ENCODE measurements at regions not wholly inside any gene's neighbourhood (a gene's known extent, or its start where the extent isn't known, plus 50 kb on each side); places are given as distances from the start of the nearest gene placed in this dataset.
"Not testable (repeated sequence)": the region's sequence is repeated elsewhere in the genome, so short reads cannot be mapped to it uniquely, and the experiment has no call there.

DNA sequence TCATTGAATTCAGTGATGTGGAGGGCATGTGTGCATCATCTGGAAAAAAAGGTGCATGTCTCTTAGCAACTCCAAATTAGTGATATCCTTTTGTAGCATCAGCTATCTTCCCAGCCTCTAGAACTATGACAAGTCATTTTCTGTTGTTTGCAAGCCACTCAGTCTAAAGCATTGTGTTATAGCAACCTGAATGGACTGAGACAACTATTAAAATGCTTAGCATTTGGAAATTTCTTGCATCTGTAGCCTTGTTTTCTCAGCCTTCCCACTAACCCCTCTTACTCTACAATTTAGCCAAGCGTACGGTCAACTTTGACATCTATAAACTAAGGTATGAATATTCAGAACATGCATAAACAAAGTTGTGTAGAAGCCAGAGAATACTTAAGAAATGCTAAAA, 777.1 kb upstream of the CDH18 start:
- not testable (repeated sequence) for DNase-seq

GRCh38 chr5:20759459-20759858, 771.5 kb upstream of the CDH18 start:
- not testable (repeated sequence) for DNase-seq

DNA sequence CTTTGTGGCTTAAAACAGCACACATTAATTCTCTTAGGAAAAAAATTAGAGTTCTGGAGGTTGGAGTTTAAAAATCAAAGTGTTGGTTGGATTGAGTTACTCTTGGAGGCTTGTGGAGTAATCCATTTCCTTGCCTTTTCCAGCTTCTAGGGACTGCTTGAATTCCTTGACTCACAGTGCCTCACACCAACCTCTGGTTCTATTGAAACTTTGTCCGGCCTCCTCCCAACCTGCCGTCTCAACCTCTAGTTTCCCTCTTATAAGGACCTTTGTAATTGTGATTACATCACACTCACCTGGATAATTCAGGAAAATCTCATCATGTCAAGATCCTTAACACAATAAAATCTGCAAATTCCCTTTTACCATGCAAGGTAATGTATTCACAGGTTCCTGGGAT, 764.2 kb upstream of the CDH18 start:
- DNase-seq = not testable (repeated sequence)

GRCh38 chr5:20735715-20736114, 747.7 kb upstream of the CDH18 start:
- not testable (repeated sequence) for DNase-seq

DNA sequence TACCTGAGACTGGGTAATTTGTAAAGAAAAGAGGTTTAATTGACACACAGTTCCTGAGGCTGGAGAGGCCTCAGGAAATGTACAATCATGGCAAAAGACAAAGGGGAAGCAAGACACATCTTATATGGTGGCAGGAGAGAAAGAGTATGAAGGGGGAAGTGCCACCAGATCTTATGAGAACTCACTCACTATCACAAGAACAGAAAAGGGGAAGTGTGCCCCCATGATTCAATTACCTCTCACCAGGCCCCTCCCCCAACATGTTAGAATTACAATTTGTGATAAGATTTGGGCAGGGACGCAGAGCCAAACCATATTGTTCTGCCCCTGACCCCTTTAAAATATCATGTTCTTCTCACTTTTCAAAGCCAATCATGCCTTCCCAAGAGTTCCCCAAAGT, 744.2 kb upstream of the CDH18 start:
- not testable (repeated sequence) for DNase-seq

DNA sequence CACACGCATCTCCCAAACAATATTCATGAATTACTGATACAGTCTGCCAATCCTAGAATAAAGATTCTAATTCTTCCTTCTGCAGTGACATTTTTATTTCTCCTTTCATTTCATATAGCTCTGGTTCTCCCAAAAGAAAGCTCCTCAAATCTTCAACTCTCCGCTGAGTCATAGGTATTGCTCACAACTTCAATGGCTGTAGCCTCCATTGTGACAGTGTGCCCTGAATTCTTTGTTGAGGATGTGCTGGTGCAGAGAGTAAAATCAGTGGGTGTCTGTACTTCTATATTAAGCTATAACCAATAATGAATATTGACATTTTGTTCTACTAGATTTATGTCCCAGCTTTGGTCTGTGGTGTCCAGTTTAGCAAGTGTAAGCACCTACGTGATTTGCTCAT, 733.3 kb upstream of the CDH18 start:
- not testable (repeated sequence) for DNase-seq

- DNase-seq = not testable (repeated sequence)
Observed at GRCh38 chr5:20711520-20712155, 723.6 kb upstream of the CDH18 start.

- DNase-seq = not testable (repeated sequence)
Observed at GRCh38 chr5:20707634-20708033, 719.6 kb upstream of the CDH18 start.

- no peak for DNase-seq
Observed at GRCh38 chr5:20694121-20694520, 706.1 kb upstream of the CDH18 start.

- DNase-seq = no peak
Observed at GRCh38 chr5:20692913-20693312, 704.9 kb upstream of the CDH18 start.

DNA sequence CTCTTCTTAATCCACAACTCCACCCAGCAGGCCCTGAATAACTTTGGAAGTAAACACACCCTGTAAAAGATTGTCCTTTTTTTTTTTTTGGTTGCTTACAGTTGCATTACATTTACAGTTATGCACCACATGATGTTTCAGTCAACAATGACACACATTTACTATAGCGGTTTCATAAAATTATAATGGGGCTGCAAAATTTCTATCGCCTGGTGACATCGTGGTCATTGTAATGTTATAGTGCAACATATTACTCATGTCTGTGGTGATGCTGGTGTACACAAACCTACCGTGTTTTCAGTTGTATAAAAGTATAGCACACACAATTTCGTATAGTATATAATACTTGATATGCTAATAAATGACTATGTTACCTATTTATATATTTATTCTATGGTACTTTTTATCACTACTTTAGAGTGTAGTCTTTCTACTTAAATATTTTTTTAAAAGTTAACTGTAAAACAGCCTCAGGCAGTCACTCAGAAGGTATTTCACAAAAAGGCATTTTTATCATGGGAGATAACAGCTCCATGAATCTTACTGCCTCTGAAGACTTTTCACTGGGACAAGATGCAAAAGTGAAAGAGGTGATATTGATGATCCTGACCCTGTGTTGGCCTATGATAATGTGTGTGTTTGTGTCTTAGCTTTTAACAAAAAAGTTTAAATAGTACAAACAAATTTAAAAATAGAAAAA, 695.4 kb upstream of the CDH18 start:
- DNase-seq = no peak

DNA sequence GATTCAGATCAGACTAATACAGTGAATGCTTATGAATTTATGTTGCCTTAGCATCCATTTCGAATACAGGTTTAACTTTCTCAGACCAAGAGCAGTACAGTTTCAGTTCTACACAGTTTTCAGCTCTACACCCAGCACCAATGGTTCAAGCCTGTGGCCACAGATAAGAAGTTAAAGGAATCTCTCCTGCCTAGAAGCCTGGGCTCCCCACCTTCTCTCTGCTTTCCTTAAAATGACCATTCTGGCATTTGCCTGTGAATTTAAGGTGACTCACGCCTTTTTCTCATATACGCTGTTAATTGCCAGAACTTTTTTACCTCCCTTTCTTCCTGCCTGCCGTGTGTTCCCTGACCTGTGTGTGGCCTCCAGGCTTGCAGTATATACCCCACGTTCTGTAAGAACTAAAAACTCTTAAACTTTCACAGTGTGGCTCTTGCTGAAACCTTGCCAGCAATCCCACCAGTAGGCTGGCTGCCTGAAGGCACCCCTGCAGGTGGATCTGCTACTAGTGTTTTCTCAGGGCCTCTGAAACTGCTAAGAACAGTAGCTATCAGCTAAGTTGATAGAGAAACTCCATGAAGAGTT, 692.8 kb upstream of the CDH18 start:
- no peak for DNase-seq

- DNase-seq = peak; percentile 1
Observed at GRCh38 chr5:20678814-20679298, 690.9 kb upstream of the CDH18 start.

DNA sequence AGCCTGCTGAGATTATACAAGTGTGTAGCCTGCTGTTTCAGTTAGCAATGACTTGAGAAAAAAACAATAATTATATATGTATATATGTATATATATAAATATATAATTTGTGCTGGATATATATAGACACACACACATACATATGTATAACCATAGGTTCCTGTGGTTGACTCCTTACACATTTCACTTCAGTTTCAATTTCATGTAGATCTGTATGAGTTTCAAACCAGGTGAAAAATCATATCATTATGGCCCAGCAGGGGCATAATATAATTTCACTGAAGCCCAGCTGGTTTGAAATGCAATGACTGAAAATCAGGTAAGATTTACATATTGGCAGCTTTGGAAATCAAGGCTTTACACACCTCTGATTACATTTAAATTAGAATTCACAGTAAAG, 690.4 kb upstream of the CDH18 start:
- DNase-seq = no peak

DNA sequence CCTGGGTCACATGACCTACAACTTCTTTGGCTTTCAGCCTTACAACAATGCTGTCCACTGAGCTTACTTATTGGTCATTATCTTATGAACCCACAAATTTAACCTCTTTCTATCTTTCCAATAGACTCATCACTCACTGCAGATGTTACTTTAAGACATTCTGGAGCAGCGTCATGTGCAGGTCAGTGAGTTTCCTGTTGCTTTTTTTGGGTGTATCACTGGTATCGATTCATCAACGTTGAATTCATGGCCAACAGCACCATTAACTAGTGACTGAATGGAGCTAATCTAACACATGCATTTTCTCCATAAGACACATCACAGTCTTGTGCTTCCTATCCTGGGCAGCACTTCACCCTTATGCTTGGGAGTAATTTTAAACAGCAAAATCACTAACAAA, 672.6 kb upstream of the CDH18 start:
- no peak for DNase-seq

DNA sequence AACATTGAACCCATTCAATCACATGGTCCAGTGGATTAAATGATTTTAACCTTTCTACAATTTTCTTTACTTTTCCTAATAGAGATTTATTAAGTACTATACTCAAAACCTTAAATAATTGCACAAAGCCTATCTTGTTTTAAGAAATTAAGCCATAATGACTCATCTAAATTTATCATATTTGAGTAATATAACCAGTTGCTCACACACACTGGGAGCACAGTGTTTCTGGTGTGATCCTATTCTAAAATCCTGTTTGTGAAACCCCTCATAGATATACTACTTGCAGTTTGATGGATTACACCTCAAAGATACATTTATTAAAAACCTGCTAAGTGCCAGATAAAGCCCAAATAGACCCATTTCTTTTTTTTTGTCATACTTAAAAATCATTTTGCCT, 668.3 kb upstream of the CDH18 start:
- no peak for DNase-seq

DNA sequence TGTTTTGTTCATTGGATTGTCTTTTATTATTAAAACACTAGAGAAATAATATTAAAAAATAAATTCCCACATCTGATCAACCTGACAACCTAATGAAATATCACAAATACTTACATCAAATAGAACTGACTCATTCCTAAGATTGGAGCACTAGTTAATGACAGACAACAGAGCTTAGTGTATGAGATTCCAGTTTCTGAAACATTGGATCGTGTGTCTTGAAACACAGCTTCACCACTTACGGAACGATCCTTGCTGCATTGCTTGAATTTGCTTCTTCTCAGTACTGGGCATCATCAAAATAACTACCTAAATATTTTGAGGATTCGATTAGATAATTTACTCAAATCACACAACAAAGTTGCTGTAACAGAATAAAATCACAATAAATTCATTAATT, 667.2 kb upstream of the CDH18 start:
- DNase-seq = no peak

DNA sequence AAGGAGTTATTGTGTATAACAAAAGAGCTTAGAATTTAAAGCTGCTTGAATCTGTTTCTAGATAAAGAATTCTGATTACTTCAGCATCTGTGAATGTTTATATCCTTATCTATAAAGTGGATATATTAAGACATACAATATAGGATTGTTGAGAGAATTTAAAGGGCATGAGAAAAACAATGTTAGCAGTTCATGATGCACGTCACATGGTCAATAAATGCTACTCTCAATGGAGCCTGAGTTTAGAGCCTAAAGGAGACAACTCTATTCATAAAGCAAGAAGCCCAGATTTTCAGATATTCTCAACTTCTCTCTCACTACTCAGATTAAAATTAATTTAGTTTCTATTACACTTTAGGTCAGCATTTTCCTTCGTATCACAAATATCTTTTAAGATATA, 666.7 kb upstream of the CDH18 start:
- DNase-seq = no peak

GRCh38 chr5:20654033-20654432, 666.0 kb upstream of the CDH18 start:
- no peak for DNase-seq

DNA sequence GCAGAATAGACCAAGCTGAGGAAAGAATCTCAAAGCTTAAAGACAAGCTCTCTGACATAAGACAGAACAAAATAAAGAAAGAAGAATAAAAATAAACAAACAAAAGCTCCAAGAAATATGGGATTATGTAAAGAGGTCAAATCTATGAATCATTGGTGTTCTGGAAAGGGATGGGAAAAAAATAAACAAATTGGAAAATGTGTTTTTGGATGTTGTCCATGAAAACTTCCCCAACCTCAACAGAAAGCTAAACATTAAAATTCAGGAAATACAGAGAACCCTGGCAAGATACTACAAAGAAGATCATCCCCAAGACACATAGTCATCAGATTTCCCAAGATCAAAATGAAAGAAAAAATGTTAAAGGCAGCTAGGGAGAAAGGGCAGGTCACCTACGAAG, 662.0 kb upstream of the CDH18 start:
- DNase-seq = no peak

DNA sequence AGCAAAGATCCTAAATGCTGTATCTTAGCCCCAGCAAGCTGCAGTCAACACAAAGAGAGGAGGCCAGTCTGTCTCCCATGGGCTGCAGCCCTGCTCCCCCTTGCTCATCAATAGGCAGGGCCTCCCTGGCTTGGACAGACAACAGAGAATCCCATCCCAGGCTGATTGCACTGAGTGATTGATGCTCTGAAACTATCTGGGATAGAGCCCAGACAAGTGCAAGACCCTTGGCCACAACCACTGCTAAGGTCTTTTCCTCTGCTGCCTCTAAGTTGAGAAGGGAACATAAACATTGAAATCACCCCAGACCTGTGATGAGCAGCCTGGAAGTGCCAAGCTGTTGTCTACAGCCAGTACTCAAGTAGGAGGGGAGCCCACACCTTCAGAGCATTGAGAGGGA, 661.0 kb upstream of the CDH18 start:
- DNase-seq = no peak

DNA sequence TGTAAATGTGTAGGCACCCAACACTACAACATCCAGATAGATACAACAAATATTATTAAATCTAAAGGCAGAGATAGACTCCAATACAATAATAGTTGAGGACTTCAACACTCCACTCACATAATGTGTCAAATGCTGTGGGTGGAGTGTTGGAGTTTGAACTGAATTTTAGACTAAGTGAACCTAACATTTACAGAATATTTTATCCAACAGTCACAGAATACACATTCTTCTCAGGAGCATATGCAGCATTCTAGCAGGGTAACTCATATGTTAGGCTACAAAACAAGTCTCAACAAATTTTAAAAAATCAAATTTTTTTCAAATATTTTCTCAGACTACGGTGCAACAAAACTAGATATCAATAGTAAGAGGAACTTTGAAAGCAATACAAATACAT, 648.7 kb upstream of the CDH18 start:
- no peak for DNase-seq

- DNase-seq = no peak
Observed at GRCh38 chr5:20619591-20619990, 631.6 kb upstream of the CDH18 start.

DNA sequence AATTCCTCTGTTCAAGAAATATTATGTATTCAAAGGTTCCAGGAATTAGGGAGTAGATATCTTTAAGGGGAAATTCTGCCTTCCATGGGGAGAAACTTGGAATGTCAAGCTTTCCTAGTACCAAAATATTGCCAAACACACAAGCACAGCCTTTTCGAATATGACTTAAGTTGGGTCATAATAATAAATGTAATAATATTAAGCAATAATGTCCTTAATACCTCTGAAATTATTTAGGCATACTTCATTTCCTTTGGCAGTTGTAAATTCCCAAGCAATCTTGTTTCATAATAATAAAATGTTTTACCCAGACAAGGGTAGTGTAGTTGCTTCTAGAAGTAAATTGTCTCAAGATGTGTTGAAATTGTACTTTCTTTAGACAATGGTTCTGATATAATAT, 630.3 kb upstream of the CDH18 start:
- no peak for DNase-seq
